ENCODE measurements at regions not wholly inside any gene's neighbourhood (a gene's known extent, or its start where the extent isn't known, plus 50 kb on each side); places are given as distances from the start of the nearest gene placed in this dataset.

- ATAC-seq, result no peak
- intact Hi-C loops (cut with DNase I), result no loop called here
- no peak for DNase-seq (ENCODE audit: low spot score)
These were observed 398.4 kb downstream of the GABRG2 start for GRCh38 chr5:162466011-162466410.

DNA sequence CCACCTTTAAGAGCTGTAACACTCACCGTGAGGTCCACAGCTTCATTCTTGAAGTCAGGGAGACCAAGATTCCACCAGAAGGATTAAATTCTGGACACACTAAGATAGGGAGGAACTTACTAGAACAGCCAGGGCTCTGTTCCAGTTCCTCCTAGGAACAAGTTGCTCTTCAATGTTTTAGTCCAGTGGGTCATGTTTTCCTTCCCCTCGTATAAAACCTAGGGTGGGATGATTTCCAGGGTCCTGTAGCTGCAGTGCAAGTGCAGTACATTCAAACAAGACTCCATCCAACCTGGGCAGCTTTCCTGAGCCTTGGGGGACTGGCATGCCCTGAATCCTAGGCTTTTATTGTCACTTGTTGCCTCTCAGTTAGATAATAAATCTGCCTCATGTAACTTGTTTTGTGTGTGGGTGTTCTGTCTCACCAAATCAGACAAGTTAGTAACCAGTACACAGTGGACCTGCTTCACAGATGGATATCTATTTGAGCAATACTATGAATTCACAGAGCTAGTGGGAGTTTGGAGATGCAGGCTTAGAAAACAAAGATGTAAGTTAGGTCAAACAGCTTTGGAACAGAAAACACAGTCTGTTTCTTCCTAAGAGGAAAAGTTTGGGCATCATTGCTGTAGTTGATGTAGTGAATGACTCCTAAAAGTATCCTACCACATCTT is 405.6 kb downstream of the GABRG2 start:
- ATAC-seq (no peak), DNase-seq (ENCODE audit: low spot score) (no peak)

GRCh38 chr5:162474239-162474638 is 406.7 kb downstream of the GABRG2 start:
- DNase-seq (ENCODE audit: low spot score) (no peak), ATAC-seq (no peak)
- intact Hi-C loops (cut with DNase I), result no loop called here

More for the DNA sequence above, 405.6 kb downstream of the GABRG2 start:
- intact Hi-C loops (cut with DNase I), result no loop called here

DNA sequence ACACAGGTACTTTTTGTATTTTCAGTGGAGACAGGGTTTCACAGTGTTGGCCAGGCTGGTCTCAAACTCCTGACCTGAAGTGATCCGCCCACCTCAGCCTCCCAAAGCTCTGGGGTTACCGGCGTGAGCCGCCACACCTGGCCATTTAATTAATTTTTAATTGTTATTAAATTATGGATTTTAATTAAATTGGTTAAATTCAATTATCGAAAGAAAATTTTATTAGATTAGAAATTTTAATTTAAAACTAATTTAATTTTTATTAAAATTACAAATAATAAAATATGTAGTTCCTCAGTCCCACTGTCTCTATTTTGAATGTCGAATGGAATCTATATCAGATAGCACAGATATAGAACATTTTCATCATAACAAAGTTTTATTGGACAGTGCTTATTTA is 416.5 kb downstream of the GABRG2 start:
- DNase-seq (ENCODE audit: low spot score) (no peak), ATAC-seq (no peak)
- intact Hi-C loops (cut with DNase I), result no loop called here

DNA sequence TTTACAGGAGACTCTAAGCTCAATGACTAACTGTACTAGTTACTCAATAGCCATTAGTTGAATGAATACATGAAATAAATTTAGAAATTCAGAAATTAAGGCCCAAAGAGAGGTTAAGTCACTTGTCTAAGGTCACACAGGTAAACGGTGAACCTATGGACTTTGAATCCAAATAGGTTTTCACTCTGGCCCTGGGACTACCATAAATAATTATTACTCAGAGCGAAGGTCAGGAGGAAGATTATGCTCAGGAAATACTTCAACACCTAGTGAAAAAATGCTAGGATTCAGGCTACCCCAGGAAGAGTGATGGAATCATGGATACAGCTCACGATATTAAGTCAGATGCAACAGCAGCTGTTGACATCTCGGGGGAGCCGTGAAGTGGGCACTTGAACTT is 417.4 kb downstream of the GABRG2 start:
- ATAC-seq, result no peak
- no peak for DNase-seq (ENCODE audit: low spot score)
- intact Hi-C loops (cut with DNase I), result no loop called here

DNA sequence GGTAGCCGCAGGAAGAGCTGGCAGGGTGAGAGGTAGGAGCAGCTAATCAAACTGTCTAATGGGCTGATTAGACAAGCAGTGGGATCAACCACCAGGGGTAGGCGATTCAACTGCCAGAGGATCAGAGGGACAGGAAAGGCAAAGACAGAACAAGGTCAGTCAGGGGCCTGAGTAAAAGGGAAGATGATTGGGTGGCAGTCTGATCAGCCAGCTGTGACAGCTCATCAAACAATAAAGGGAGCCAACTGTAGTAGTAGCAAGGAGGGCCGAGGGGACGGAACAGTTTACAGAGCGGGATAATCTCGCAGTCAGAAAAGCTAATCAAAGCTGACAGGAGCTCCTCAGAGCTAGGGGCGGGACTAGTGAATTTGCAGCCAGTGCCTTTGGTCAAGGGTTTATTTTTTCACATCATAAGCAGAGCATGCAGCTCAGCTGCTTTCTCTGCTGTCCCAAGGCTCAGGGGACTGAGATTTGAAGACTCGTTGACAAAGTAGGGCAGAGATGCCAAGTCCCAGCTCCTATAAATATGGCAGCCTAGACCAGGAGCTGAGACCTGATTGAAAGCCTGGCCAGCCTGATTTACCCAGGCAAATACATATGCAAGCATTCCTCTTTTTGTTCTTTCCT is 418.2 kb downstream of the GABRG2 start:
- intact Hi-C loops (cut with DNase I), result no loop called here
- no peak for DNase-seq (ENCODE audit: low spot score)
- ATAC-seq, result no peak

DNA sequence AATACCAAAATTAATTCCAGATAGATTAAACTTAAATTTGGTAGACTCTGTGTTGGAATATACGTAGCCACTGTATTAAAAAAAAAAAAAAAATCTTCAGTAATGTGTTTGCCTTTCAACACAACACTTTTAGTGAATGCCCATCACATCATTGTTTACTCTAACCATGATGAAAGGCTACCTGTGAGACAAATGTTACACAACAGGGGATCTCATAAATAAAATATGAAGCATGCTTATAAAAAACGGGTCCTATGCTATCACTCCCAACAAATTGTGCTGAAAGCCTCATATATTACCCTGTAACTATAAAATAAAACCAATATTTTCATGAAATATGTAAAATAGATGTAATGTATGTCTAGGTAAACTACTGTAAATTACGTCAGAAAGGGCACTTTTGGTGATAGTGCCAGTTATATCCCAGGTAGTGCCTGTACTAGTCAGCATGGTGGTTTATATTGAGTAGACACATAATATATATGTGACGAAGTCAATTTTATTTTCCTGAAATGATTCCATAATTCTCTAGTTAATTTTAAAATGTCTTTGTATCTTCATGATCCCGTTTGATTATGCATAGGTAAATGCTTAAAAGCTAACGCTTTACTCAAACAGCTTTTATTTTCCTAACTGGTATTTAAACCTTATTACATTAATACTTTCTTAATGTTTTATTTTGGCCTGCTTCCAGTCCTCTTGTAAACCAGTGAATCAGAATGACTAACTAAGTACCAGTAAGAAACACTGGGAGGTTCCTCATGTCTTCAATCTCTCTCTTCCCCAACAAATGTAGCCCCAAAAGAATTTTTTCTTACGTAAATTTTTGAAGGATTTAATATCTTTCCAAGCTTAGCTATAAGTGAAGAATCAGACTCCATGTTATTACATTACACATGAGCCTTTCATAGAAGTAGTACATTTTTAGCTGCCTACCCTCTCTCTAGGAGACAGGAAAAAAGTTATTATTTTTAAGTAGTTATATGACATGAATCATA is 420.3 kb downstream of the GABRG2 start:
- intact Hi-C loops (cut with DNase I), result no loop called here
- no peak for ATAC-seq

GRCh38 chr5:162496100-162496808 is 428.7 kb downstream of the GABRG2 start:
- intact Hi-C loops (cut with DNase I), result no loop called here
- DNase-seq (ENCODE audit: low spot score) (no peak), ATAC-seq (no peak)

More for the DNA sequence above, 420.3 kb downstream of the GABRG2 start:
- DNase-seq (ENCODE audit: low spot score), result no peak

DNA sequence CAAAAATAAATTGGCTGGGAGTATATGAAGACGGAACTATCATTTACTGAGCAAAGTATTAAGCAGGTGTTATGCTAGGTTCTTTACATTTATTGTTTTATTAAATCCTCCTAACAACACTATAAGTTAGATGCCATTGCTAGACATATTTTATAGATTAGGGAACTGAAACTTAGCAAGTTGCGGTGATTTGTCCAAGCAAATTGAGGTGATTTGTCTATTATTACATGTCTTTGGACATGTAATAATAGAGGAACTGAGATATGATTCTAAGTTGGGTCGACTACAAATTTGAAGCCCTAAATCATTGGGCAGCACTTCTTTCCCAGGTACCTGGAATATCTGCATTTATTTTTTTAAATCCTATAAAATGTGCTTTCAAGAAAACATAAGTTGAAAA is 429.9 kb downstream of the GABRG2 start:
- DNase-seq (ENCODE audit: low spot score), result no peak
- intact Hi-C loops (cut with DNase I), result no loop called here
- no peak for ATAC-seq

GRCh38 chr5:162502780-162503179 is 435.2 kb downstream of the GABRG2 start:
- DNase-seq (ENCODE audit: low spot score) (no peak), ATAC-seq (no peak)
- intact Hi-C loops (cut with DNase I), result no loop called here

- intact Hi-C loops (cut with DNase I), result no loop called here
- ATAC-seq (peak; percentile 30), DNase-seq (ENCODE audit: low spot score) (no peak)
These were observed 436.2 kb downstream of the GABRG2 start for GRCh38 chr5:162503796-162504195.

GRCh38 chr5:162512935-162513565 is 445.5 kb downstream of the GABRG2 start:
- ATAC-seq, result no peak
- DNase-seq (ENCODE audit: low spot score), result no peak
- intact Hi-C loops (cut with DNase I), result no loop called here

DNA sequence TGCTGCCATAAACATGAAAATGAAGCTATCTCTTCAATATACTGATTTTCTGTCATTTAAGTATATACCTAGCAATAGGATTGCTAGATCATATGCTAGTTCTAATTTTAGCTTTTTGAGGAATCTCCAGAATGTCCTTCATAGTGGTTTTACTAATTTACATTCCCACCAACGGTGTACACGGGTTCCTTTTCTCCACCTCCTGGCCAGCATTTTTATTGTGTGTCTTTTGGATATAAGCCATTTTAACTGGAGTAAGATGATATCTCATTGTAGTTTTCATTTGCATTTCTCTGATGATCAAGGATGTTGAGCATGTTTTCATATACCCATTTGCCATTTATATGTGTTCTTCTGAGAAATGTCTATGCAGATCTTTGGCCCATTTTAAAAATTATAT is 446.5 kb downstream of the GABRG2 start:
- no peak for ATAC-seq
- DNase-seq (ENCODE audit: low spot score), result no peak
- intact Hi-C loops (cut with DNase I), result no loop called here

GRCh38 chr5:162520878-162521277 is 453.3 kb downstream of the GABRG2 start:
- ATAC-seq (no peak), DNase-seq (ENCODE audit: low spot score) (no peak)
- intact Hi-C loops (cut with DNase I), result no loop called here

GRCh38 chr5:162529209-162529608 is 461.6 kb downstream of the GABRG2 start:
- DNase-seq (ENCODE audit: low spot score) (no peak), ATAC-seq (no peak)
- intact Hi-C loops (cut with DNase I), result no loop called here

DNA sequence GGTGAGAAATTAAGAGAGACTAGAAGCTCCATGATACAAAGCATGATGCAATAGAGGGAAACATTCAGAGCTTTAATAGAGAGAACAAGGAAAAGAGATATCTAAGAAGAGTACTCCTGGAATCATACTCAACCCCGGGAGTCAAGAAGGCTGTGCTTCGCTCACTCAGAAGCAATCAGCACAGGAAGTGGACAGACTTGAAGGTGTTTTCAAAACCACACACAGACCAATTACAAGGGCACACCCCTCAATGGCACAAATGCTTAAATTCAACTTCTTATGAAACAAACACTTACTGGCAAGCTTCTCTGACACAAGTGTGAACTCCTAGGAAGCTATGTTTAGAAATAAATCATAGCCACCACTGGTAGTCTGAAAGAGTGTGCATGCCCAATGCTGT is 462.3 kb downstream of the GABRG2 start:
- intact Hi-C loops (cut with DNase I), result no loop called here
- DNase-seq (ENCODE audit: low spot score) (no peak), ATAC-seq (no peak)

- intact Hi-C loops (cut with DNase I), result no loop called here
- ATAC-seq, result no peak
- DNase-seq (ENCODE audit: low spot score), result no peak
These were observed 475.9 kb downstream of the GABRG2 start for GRCh38 chr5:162543437-162543836.

DNA sequence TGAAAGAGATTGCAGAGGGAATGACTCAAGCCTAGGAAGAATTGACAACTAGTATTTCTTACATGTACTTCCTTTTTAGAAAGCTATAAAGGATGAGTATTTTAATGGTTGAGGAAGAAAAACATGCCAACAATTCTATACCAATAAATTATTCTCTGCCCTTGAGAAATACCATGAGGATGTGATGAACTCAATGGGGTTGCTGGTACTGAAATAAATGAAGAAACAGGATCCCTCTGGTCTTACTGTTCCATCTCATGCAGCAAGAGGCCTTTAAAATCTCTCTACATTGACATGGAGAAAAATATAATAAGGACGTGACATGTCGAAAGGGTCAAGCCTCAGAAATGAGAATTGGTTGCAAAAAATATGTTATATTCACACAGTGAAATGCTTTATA is 477.3 kb downstream of the GABRG2 start:
- intact Hi-C loops (cut with DNase I), result no loop called here
- DNase-seq (ENCODE audit: low spot score) (no peak), ATAC-seq (no peak)

GRCh38 chr5:162550236-162550635 is 482.7 kb downstream of the GABRG2 start:
- DNase-seq (ENCODE audit: low spot score) (no peak), ATAC-seq (no peak)
- intact Hi-C loops (cut with DNase I), result no loop called here
